Caco-2 (cell line): ENCODE measurements at regions not wholly inside any gene's neighbourhood (a gene's known extent, or its start where the extent isn't known, plus 50 kb on each side); places are given as distances from the start of the nearest gene placed in this dataset.
"Not testable (repeated sequence)": the region's sequence is repeated elsewhere in the genome, so short reads cannot be mapped to it uniquely, and the experiment has no call there.

ENCODE experiments used
- BruUV-seq: library from RNA; stranded (reverse); fragments of 400-500 nt; replicated peaks from 2 replicates; lab custom pipeline; 2021; lab: Mats Ljungman, UMichigan
- CTCF ChIA-PET: fragments of 300-600 bp; sonication (Branson Sonifier 250); formaldehyde crosslinking; loops from one replicate; lab custom pipeline; 2022; ENCODE audit warnings: antibody characterized with exemption; lab: Charles Lee
- POLR2A ChIA-PET: fragments of 300-600 bp; sonication (Branson Sonifier 250); formaldehyde crosslinking; loops from one replicate; lab custom pipeline; 2022; ENCODE audit warnings: antibody characterized with exemption; lab: Charles Lee
- DNase-seq, 2 experiments: peaks; one replicate each; pipeline versions ENCODE4 v3.0.0 to v3.0.0-alpha.2; 2020 to 2022
- H3K27me3 ChIP-seq: replicated peaks from 2 replicates; pipeline ENCODE4 v1.6.0; 2011; ENCODE audit warnings: low read length; ENCODE audit not compliant: control insufficient read depth, insufficient read depth
- H3K36me3 ChIP-seq: 2 replicates; pipeline ENCODE4 v1.5.1; 2011; ENCODE audit warnings: low read length; ENCODE audit not compliant: control insufficient read depth, insufficient read depth
- H3K4me1 ChIP-seq: fragments of 250-450 bp; sonication (Bioruptor Pico); 2 replicates; pipeline ENCODE4 v1.5.1; 2020; ENCODE audit warnings: mild to moderate bottlenecking
- H3K4me3 ChIP-seq: 2 replicates; pipeline ENCODE4 v1.5.1; 2011; ENCODE audit warnings: low read depth, mild to moderate bottlenecking, control low read depth, low read length
- H3K9me3 ChIP-seq: fragments of 250-450 bp; sonication (Bioruptor Pico); 2 replicates; pipeline ENCODE4 v1.5.1; 2020; ENCODE audit warnings: mild to moderate bottlenecking, moderate library complexity
- H3K27ac Mint-ChIP-seq: one replicate; pipeline ENCODE4 v1.8.0; 2022; ENCODE audit warnings: mixed read lengths; ENCODE audit not compliant: unreplicated experiment
- H3K27me3 Mint-ChIP-seq: one replicate; pipeline ENCODE4 v1.8.0; 2022; ENCODE audit warnings: mixed read lengths; ENCODE audit not compliant: insufficient read depth, unreplicated experiment
- H3K36me3 Mint-ChIP-seq: one replicate; pipeline ENCODE4 v1.8.0; 2022; ENCODE audit warnings: mild to moderate bottlenecking, mixed read lengths; ENCODE audit not compliant: insufficient read depth, unreplicated experiment
- H3K4me1 Mint-ChIP-seq: one replicate; pipeline ENCODE4 v1.8.0; 2022; ENCODE audit warnings: low read depth, mixed read lengths; ENCODE audit not compliant: unreplicated experiment
- H3K4me3 Mint-ChIP-seq: one replicate; pipeline ENCODE4 v1.8.0; 2022; ENCODE audit warnings: mild to moderate bottlenecking, moderate library complexity, mixed read lengths; ENCODE audit not compliant: unreplicated experiment
- H3K9me3 Mint-ChIP-seq: one replicate; pipeline ENCODE4 v1.8.0; 2022; ENCODE audit warnings: mixed read lengths; ENCODE audit not compliant: unreplicated experiment
- intact Hi-C: fragments of 100-400 bp; cut with micrococcal nuclease; formaldehyde crosslinking; loops from one replicate; pipeline ENCODE4 v1.10.0; 2022; ENCODE audit not compliant: unreplicated experiment
- TF ChIP-seq, protein P1 (sequence below), 2 experiments: fragments of 200-600 bp in 1 of 2; IDR thresholded peaks; 1 replicate in 1 of 2; 2 replicates in 1 of 2; pipeline versions ENCODE4 v1.5.1 to v1.8.0; 2011 to 2022; ENCODE audit warnings: antibody characterized with exemption in 1 of 2, control low read depth in 1 of 2, inconsistent platforms in 1 of 2, low read depth in 1 of 2, low read length in 1 of 2, mild to moderate bottlenecking in 1 of 2, moderate library complexity in 1 of 2; ENCODE audit not compliant: insufficient read depth in 1 of 2, severe bottlenecking in 1 of 2, unreplicated experiment in 1 of 2

DNA sequence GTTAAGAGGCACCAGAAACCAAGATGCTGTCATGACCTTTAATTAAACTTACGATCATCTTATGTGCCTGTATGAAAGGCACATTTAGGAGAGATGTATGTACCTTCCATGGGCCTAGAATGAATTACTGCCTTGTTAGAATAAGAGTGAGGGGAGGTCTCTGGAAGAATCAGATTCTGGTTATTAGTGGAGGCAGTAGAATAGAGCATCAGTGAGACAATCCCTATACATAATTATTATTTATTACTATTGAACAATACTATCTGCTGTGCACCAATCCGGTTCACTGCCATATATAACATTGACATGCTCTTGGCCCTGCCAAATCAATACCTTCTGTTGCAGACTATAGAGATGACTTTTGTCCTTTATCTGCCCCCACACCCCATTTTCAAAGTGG is 776.5 kb downstream of the DHX35 start:
- TF ChIP-seq, protein P1, sequence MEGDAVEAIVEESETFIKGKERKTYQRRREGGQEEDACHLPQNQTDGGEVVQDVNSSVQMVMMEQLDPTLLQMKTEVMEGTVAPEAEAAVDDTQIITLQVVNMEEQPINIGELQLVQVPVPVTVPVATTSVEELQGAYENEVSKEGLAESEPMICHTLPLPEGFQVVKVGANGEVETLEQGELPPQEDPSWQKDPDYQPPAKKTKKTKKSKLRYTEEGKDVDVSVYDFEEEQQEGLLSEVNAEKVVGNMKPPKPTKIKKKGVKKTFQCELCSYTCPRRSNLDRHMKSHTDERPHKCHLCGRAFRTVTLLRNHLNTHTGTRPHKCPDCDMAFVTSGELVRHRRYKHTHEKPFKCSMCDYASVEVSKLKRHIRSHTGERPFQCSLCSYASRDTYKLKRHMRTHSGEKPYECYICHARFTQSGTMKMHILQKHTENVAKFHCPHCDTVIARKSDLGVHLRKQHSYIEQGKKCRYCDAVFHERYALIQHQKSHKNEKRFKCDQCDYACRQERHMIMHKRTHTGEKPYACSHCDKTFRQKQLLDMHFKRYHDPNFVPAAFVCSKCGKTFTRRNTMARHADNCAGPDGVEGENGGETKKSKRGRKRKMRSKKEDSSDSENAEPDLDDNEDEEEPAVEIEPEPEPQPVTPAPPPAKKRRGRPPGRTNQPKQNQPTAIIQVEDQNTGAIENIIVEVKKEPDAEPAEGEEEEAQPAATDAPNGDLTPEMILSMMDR (IDR thresholded peaks at IDR 0.05; ENCODE audit: insufficient read depth in 1 of 2, low read depth in 1 of 2, low read length in 1 of 2, severe bottlenecking in 1 of 2, unreplicated experiment in 1 of 2), result no peak
- BruUV-seq, result no TSS peak
- ChIA-PET POLR2A (no interaction called here), CTCF (no interaction called here)
- Histone ChIP-seq H3K4me1 (no peaks in the 10 kb centered on the region), H3K27me3 (no peaks in the 10 kb centered on the region), H3K4me3 (no peak overlapping the region), H3K9me3 (peaks cover 13% of the 10 kb centered on the region), H3K36me3 (no peaks in the 10 kb centered on the region)
- intact Hi-C loops, result no loop called here
- Mint-ChIP-seq H3K9me3 (peaks cover 3% of the 10 kb centered on the region), H3K27me3 (no peaks in the 10 kb centered on the region), H3K27ac (no peak overlapping the region), H3K4me1 (no peaks in the 10 kb centered on the region), H3K36me3 (no peaks in the 10 kb centered on the region), H3K4me3 (no peak overlapping the region)
- no peak for DNase-seq

GRCh38 chr20:39736434-39737327 is 774.5 kb downstream of the DHX35 start:
- intact Hi-C loops, result no loop called here
- ChIA-PET POLR2A (no interaction called here), CTCF (no interaction called here)
- H3K4me3 Mint-ChIP-seq, result no peak overlapping the region
- DNase-seq, result no peak
- BruUV-seq, result no TSS peak
- H3K27ac Mint-ChIP-seq, result no peak overlapping the region
- Histone ChIP-seq H3K36me3 (no peaks in the 10 kb centered on the region), H3K9me3 (peaks cover 10% of the 10 kb centered on the region; the same call in 1 of the 2 replicates), H3K27me3 (no peaks in the 10 kb centered on the region), H3K4me3 (no peak overlapping the region), H3K4me1 (no peaks in the 10 kb centered on the region)
- peaks cover 16% of the 10 kb centered on the region for H3K9me3 Mint-ChIP-seq
- no peaks in the 10 kb centered on the region for H3K36me3 Mint-ChIP-seq
- no peaks in the 10 kb centered on the region for H3K27me3 Mint-ChIP-seq
- no peaks in the 10 kb centered on the region for H3K4me1 Mint-ChIP-seq
- TF ChIP-seq, protein P1 (IDR thresholded peaks at IDR 0.05; ENCODE audit: insufficient read depth in 1 of 2, low read depth in 1 of 2, low read length in 1 of 2, severe bottlenecking in 1 of 2, unreplicated experiment in 1 of 2), result no peak

GRCh38 chr20:39725513-39725912 is 763.4 kb downstream of the DHX35 start:
- BruUV-seq, H3K4me1 Mint-ChIP-seq, H3K27me3 Mint-ChIP-seq, H3K27ac Mint-ChIP-seq, POLR2A ChIA-PET, H3K4me3 ChIP-seq, H3K4me1 ChIP-seq, intact Hi-C loops, CTCF ChIA-PET, H3K27me3 ChIP-seq, DNase-seq, H3K36me3 Mint-ChIP-seq, H3K4me3 Mint-ChIP-seq, H3K36me3 ChIP-seq: not testable (repeated sequence)
- H3K9me3 ChIP-seq, result peaks cover 20% of the 10 kb centered on the region
- H3K9me3 Mint-ChIP-seq, result peaks cover 78% of the 10 kb centered on the region
